HepG2 (cell line): ENCODE measurements at regions not wholly inside any gene's neighbourhood (a gene's known extent, or its start where the extent isn't known, plus 50 kb on each side); places are given as distances from the start of the nearest gene placed in this dataset.

Experiments
- ATAC-seq: fragments of 200-7000 bp; cut with Tn5 transposase; 3 replicates; pipeline ENCODE4 v1.9.1; 2020; ENCODE audit warnings: mild to moderate bottlenecking, moderate library complexity
- BruUV-seq: library from RNA; stranded (reverse); fragments of 400-500 nt; replicated peaks from 2 replicates; lab custom pipeline; 2021; lab: Mats Ljungman, UMichigan
- CTCF ChIA-PET: fragments of 300-600 bp; formaldehyde crosslinking; extraction: SDS; loops from one replicate; lab custom pipeline; 2021; ENCODE audit warnings: low total read pairs, inconsistent platforms, low intra/inter-chr PET ratio; lab: Yijun Ruan, JAX
- POLR2A ChIA-PET: fragments of 350-600 bp; sonication (Branson Sonifier 250); formaldehyde crosslinking; loops from one replicate; lab custom pipeline; 2020; ENCODE audit warnings: antibody characterized with exemption, inconsistent platforms; lab: Yijun Ruan, JAX
- DNase-seq: peaks from one replicate; pipeline ENCODE4 v3.0.0-alpha.2; 2015; ENCODE audit warnings: low spot score
- FAIRE-seq: peaks from 3 replicates; lab custom pipeline; 2011; peaks lifted over from hg19 to GRCh38; lab: Jason Lieb, UNC
- H2AFZ ChIP-seq: one replicate; pipeline ENCODE4 v1.6.1; 2011; ENCODE audit warnings: low read length, inconsistent platforms
- H3K27ac ChIP-seq: fragments of 300-600 bp; 3 replicates; pipeline ENCODE4 v1.8.0; 2011; ENCODE audit warnings: mixed run types, mild to moderate bottlenecking, mixed read lengths, low read length, inconsistent platforms; ENCODE audit not compliant: insufficient read depth; ENCODE audit errors: extremely low read length
- H3K27me3 ChIP-seq, 2 experiments: fragments of 200-600 bp in 1 of 2; 2 replicates in 1 of 2; 3 replicates in 1 of 2; pipeline versions ENCODE4 v1.6.0 to v1.8.0; 2011; ENCODE audit warnings: low read length in 2 of 2, mild to moderate bottlenecking in 2 of 2, moderate library complexity in 2 of 2, inconsistent platforms in 1 of 2; ENCODE audit not compliant: insufficient read depth in 2 of 2, control insufficient read depth in 1 of 2
- H3K36me3 ChIP-seq, 2 experiments: fragments of 200-600 bp in 1 of 2; replicated peaks in 1 of 2; 2 replicates in 1 of 2; 3 replicates in 1 of 2; pipeline versions ENCODE4 v1.5.1 to v1.8.0; 2011; ENCODE audit warnings: low read length in 2 of 2, inconsistent platforms in 1 of 2; ENCODE audit not compliant: insufficient read depth in 2 of 2, control insufficient read depth in 1 of 2
- H3K4me1 ChIP-seq: 2 replicates; pipeline ENCODE4 v1.5.1; 2012; ENCODE audit warnings: low read length, inconsistent platforms; ENCODE audit not compliant: insufficient read depth
- H3K4me2 ChIP-seq: 2 replicates; pipeline ENCODE4 v1.6.0; 2011; ENCODE audit warnings: low read depth, low read length, inconsistent platforms
- H3K4me3 ChIP-seq, 3 experiments: fragments of 200-600 bp in 1 of 3; sonication (generic), shearing (Covaris generic) in 1 of 3; replicated peaks in 1 of 3; 2 replicates each; pipeline ENCODE4 v1.5.1; 2011 to 2016; ENCODE audit warnings: low read length in 3 of 3, inconsistent platforms in 2 of 3, low read depth in 2 of 3, mild to moderate bottlenecking in 2 of 3, control low read depth in 1 of 3, mixed read lengths in 1 of 3; ENCODE audit not compliant: insufficient read depth in 1 of 3
- H3K79me2 ChIP-seq: one replicate; pipeline ENCODE4 v1.6.1; 2011; ENCODE audit warnings: low read length, inconsistent platforms; ENCODE audit not compliant: insufficient read depth
- H3K9ac ChIP-seq: 2 replicates; pipeline ENCODE4 v1.6.0; 2011; ENCODE audit warnings: mild to moderate bottlenecking, low read depth, low read length, inconsistent platforms; ENCODE audit not compliant: insufficient read depth
- H3K9me3 ChIP-seq: 2 replicates; pipeline ENCODE4 v1.5.1; 2012; ENCODE audit warnings: mild to moderate bottlenecking, low read length
- H4K20me1 ChIP-seq: 2 replicates; pipeline ENCODE4 v1.6.0; 2011; ENCODE audit warnings: inconsistent platforms, mild to moderate bottlenecking, low read length, moderate library complexity; ENCODE audit not compliant: insufficient read depth
- ATF7-NPFF ChIP-seq: sonication (generic); formaldehyde crosslinking; IDR thresholded peaks from 2 replicates; pipeline ENCODE4 v1.8.1; 2023; ENCODE audit warnings: mild to moderate bottlenecking, low read depth, missing genetic modification reagents, moderate library complexity
- EP300 ChIP-seq, 3 experiments: sonication (generic) in 1 of 3; formaldehyde crosslinking in 1 of 3; IDR thresholded peaks; 2 replicates each; pipeline versions ENCODE4 v1.5.1 to v1.6.1; 2011 to 2020; ENCODE audit warnings: low read depth in 2 of 3, low read length in 2 of 3, borderline replicate concordance in 1 of 3, improper control_type of control experiment in 1 of 3, mild to moderate bottlenecking in 1 of 3, missing genetic modification reagents in 1 of 3, moderate library complexity in 1 of 3
- GFI1 ChIP-seq: sonication (generic); formaldehyde crosslinking; IDR thresholded peaks from 2 replicates; pipeline ENCODE4 v1.5.0; 2020; ENCODE audit warnings: missing genetic modification reagents, mild to moderate bottlenecking, borderline replicate concordance
- MIXL1 ChIP-seq: IDR thresholded peaks from 2 replicates; pipeline ENCODE4 v1.6.1; 2016
- MYC ChIP-seq: sonication (generic); formaldehyde crosslinking; IDR thresholded peaks from 2 replicates; pipeline ENCODE4 v1.9.0; 2021; ENCODE audit warnings: missing genetic modification reagents, borderline replicate concordance
- NBN ChIP-seq: fragments of 450-650 bp; conservative IDR thresholded peaks from 2 replicates; pipeline ENCODE4 v1.6.1; 2017
- NR0B2 ChIP-seq: sonication (generic); formaldehyde crosslinking; IDR thresholded peaks from 2 replicates; pipeline ENCODE4 v1.4.0; 2020; ENCODE audit warnings: mild to moderate bottlenecking, missing genetic modification reagents
- SKIL ChIP-seq: sonication (generic); formaldehyde crosslinking; IDR thresholded peaks from 2 replicates; pipeline ENCODE4 v1.8.0; 2022; ENCODE audit warnings: missing genetic modification reagents, mild to moderate bottlenecking, moderate library complexity, borderline replicate concordance
- SYNCRIP ChIP-seq: fragments of 200-400 bp; formaldehyde crosslinking; IDR thresholded peaks from 2 replicates; pipeline ENCODE4 v1.6.1; 2018; ENCODE audit warnings: mild to moderate bottlenecking, low read depth, low read length; ENCODE audit not compliant: insufficient read depth
- ZNF547 ChIP-seq: sonication (generic); formaldehyde crosslinking; IDR thresholded peaks from 2 replicates; pipeline ENCODE4 v1.5.1; 2020; ENCODE audit warnings: mild to moderate bottlenecking, missing genetic modification reagents
- ZNF652 ChIP-seq: IDR thresholded peaks from 2 replicates; pipeline ENCODE4 v1.6.1; 2016; ENCODE audit warnings: low read depth, borderline replicate concordance
- WGBS: methylation state at CpG from one replicate; pipeline ENCODE4 v1.1.6; 2017; ENCODE audit warnings: low lambda C conversion rate; 5-methylcytosine and 5-hydroxymethylcytosine counted together
- in situ Hi-C: cut with HindIII; loops from 2 replicates; pipeline ENCODE4 v1.10.0; 2017; ENCODE audit warnings: low pct_unique_long_range_greater_than_20kb; ENCODE audit not compliant: extremely low pct_ligation_motif_present
- intact Hi-C: fragments of 100-400 bp; cut with micrococcal nuclease; formaldehyde crosslinking; loops from one replicate; pipeline ENCODE4 v1.10.0; 2022; ENCODE audit not compliant: unreplicated experiment
- TF ChIP-seq, protein P1 (sequence below): sonication (generic); formaldehyde crosslinking; IDR thresholded peaks from 2 replicates; pipeline ENCODE4 v1.5.0; 2020; ENCODE audit warnings: missing genetic modification reagents
- TF ChIP-seq, protein P2 (sequence below): sonication (generic); formaldehyde crosslinking; IDR thresholded peaks from 2 replicates; pipeline ENCODE4 v1.5.1; 2020; ENCODE audit warnings: missing genetic modification reagents, mild to moderate bottlenecking, borderline replicate concordance

DNA sequence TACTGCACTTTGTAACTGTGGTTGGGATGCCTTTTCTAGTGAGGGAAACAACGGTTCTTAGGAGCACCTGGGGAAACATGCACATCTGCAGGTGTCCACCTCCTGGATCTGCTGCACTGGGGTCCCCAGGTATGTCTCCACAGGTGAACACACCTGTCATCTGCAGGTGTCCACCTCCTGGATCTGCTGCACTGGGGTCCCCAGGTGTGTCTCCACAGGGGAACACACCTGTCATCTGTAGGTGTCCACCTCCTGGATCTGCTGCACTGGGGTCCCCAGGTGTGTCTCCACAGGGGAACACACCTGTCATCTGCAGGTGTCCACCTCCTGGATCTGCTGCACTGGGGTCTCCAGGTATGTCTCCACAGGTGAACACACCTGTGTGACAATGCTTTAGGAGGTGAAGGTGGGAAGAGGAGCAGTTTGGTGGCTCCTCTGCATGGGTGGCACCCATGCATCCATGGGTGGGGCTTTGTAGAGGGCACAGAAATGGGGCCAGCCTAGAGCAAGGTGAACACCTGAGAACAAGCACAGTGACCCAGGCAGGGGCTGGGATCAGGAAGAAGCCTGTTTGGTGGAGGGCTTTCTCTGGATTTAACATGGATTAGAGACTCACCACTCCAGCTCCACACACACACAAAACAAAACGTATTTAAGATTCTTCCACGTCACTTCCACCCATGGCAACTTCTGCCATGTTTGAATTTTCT lies 206.0 kb upstream of the CDH4 start:
- no peaks in the 10 kb centered on the region for H3K36me3 ChIP-seq
- in situ Hi-C loops = no loop called here
- no peak overlapping the region for H3K4me2 ChIP-seq
- ATAC-seq (no peak), DNase-seq (no peak), FAIRE-seq (no peak)
- intact Hi-C loops = no loop called here
- POLR2A ChIA-PET = no interaction called here
- CTCF ChIA-PET = no interaction called here
- H3K9me3 ChIP-seq = peaks cover 39% of the 10 kb centered on the region
- H3K4me3 ChIP-seq = no peak overlapping the region
- H3K4me1 ChIP-seq = no peaks in the 10 kb centered on the region
- no peak overlapping the region for H2AFZ ChIP-seq
- H3K9ac ChIP-seq = no peak overlapping the region
- H4K20me1 ChIP-seq = no peaks in the 10 kb centered on the region
- no peak overlapping the region for H3K27ac ChIP-seq
- no peaks in the 10 kb centered on the region for H3K79me2 ChIP-seq
- 0% methylated on average over 3 of the region's 3 CpGs for WGBS
- no peaks in the 10 kb centered on the region for H3K27me3 ChIP-seq
- no TSS peak for BruUV-seq
- TF ChIP-seq, protein P1, sequence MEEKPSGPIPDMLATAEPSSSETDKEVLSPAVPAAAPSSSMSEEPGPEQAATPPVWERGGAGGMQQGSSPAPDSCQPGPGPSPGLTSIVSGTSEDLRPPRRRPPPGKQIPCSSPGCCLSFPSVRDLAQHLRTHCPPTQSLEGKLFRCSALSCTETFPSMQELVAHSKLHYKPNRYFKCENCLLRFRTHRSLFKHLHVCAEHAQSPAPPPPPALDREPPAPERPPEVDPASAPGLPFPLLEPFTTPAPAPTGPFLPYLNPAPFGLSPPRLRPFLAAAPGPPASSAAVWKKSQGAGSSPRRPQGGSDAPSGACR (CRISPR knock-in tag) = no peak
- TF ChIP-seq NBN (no peak), GFI1 (no peak), EP300 (IDR thresholded peaks at IDR 0.05; ENCODE audit: low read depth in 2 of 2, low read length in 2 of 2) (no peak), EP300 (CRISPR knock-in tag; IDR thresholded peaks at IDR 0.05; ENCODE audit: borderline replicate concordance) (no peak), NR0B2 (CRISPR knock-in tag) (no peak), ZNF547 (CRISPR knock-in tag) (no peak), SYNCRIP (no peak), MYC (no peak), ZNF652 (CRISPR knock-in tag) (no peak), SKIL (CRISPR knock-in tag) (no peak), MIXL1 (CRISPR knock-in tag) (no peak), ATF7-NPFF (no peak)
- TF ChIP-seq, protein P2, sequence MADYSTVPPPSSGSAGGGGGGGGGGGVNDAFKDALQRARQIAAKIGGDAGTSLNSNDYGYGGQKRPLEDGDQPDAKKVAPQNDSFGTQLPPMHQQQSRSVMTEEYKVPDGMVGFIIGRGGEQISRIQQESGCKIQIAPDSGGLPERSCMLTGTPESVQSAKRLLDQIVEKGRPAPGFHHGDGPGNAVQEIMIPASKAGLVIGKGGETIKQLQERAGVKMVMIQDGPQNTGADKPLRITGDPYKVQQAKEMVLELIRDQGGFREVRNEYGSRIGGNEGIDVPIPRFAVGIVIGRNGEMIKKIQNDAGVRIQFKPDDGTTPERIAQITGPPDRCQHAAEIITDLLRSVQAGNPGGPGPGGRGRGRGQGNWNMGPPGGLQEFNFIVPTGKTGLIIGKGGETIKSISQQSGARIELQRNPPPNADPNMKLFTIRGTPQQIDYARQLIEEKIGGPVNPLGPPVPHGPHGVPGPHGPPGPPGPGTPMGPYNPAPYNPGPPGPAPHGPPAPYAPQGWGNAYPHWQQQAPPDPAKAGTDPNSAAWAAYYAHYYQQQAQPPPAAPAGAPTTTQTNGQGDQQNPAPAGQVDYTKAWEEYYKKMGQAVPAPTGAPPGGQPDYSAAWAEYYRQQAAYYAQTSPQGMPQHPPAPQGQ = no peak
